ENCODE measurements at regions not wholly inside any gene's neighbourhood (a gene's known extent, or its start where the extent isn't known, plus 50 kb on each side); places are given as distances from the start of the nearest gene placed in this dataset.

- no peak overlapping the region for H3K9ac ChIP-seq (ENCODE audit: low read length)
- no peak overlapping the region for H3K27ac ChIP-seq (ENCODE audit: low read length)
- no peaks in the 10 kb centered on the region for H3K27me3 ChIP-seq (ENCODE audit: control insufficient read depth, insufficient read depth, low read length)
- peaks cover 18% of the 10 kb centered on the region for H3K9me3 ChIP-seq (ENCODE audit: control insufficient read depth, low read depth, low read length)
- no peaks in the 10 kb centered on the region for H3K4me1 ChIP-seq (ENCODE audit: control insufficient read depth, low read depth, low read length)
- no peak overlapping the region for H3K4me3 ChIP-seq (ENCODE audit: low read length)
- H3K36me3 ChIP-seq (ENCODE audit: control insufficient read depth, low read depth, low read length): no peaks in the 10 kb centered on the region
Observed at GRCh38 chr2:200146501-200146900, 160.0 kb upstream of the SPATS2L start.

GRCh38 chr2:200147371-200147770, 159.1 kb upstream of the SPATS2L start:
- H3K27me3 ChIP-seq (ENCODE audit: control insufficient read depth, insufficient read depth, low read length): no peaks in the 10 kb centered on the region
- H3K9ac ChIP-seq (ENCODE audit: low read length): no peak overlapping the region
- no peak overlapping the region for H3K27ac ChIP-seq (ENCODE audit: low read length)
- H3K36me3 ChIP-seq (ENCODE audit: control insufficient read depth, low read depth, low read length): no peaks in the 10 kb centered on the region
- H3K4me1 ChIP-seq (ENCODE audit: control insufficient read depth, low read depth, low read length): no peaks in the 10 kb centered on the region
- no peak overlapping the region for H3K4me3 ChIP-seq (ENCODE audit: low read length)
- H3K9me3 ChIP-seq (ENCODE audit: control insufficient read depth, low read depth, low read length): peaks cover 21% of the 10 kb centered on the region

DNA sequence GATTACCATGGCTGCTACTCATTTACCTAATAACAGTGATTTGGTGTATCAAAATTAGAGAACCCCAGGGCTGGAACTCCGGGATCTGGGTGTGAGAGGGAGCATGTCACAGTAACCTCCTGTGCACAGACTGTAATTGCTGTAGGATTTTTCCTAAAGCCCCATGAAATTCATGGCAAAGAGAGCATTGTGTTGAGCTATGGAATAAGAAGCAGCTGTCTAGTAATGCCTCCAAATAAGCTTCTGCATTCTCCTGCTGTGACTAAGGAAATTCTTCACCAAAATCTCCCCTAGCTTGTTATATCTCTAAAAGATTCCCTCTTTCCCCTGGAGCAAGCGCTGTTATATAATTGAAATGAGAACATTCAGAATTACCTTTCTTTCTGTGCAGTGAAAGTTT, 158.1 kb upstream of the SPATS2L start:
- peaks cover 21% of the 10 kb centered on the region for H3K9me3 ChIP-seq (ENCODE audit: control insufficient read depth, low read depth, low read length)
- H3K27ac ChIP-seq (ENCODE audit: low read length): no peak overlapping the region
- no peaks in the 10 kb centered on the region for H3K36me3 ChIP-seq (ENCODE audit: control insufficient read depth, low read depth, low read length)
- H3K27me3 ChIP-seq (ENCODE audit: control insufficient read depth, insufficient read depth, low read length): no peaks in the 10 kb centered on the region
- H3K4me3 ChIP-seq (ENCODE audit: low read length): no peak overlapping the region
- no peaks in the 10 kb centered on the region for H3K4me1 ChIP-seq (ENCODE audit: control insufficient read depth, low read depth, low read length)
- no peak overlapping the region for H3K9ac ChIP-seq (ENCODE audit: low read length)

- Histone ChIP-seq H3K9ac (ENCODE audit: low read length) (no peak overlapping the region), H3K4me3 (ENCODE audit: low read length) (no peak overlapping the region), H3K27me3 (ENCODE audit: control insufficient read depth, insufficient read depth, low read length) (no peaks in the 10 kb centered on the region), H3K4me1 (ENCODE audit: control insufficient read depth, low read depth, low read length) (no peaks in the 10 kb centered on the region), H3K27ac (ENCODE audit: low read length) (no peak overlapping the region), H3K9me3 (ENCODE audit: control insufficient read depth, low read depth, low read length) (peaks cover 13% of the 10 kb centered on the region), H3K36me3 (ENCODE audit: control insufficient read depth, low read depth, low read length) (no peaks in the 10 kb centered on the region)
Observed at GRCh38 chr2:200150411-200151086, 155.9 kb upstream of the SPATS2L start.

DNA sequence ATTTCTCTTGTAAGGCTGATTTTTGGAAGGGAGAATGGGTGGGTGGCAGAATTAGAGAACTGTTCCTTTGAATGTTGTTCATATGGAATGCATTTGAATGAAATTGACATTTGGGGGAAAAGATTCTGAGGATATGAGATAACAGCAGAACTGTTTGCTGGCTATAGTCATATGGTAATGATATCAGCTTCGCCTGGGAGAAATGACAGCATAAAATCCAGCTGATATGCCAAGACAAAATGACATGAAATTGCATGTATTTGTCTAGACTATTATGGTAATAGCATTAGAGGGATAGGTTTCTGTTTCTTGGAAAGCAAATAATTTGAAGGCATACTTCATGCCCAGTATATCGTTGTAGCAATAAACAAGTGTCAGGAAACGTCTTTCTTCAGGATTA, 150.8 kb upstream of the SPATS2L start:
- H3K4me3 ChIP-seq (ENCODE audit: low read length): no peak overlapping the region

GRCh38 chr2:200156166-200156835, 150.2 kb upstream of the SPATS2L start:
- Histone ChIP-seq H3K36me3 (ENCODE audit: control insufficient read depth, low read depth, low read length) (no peaks in the 10 kb centered on the region), H3K9ac (ENCODE audit: low read length) (no peak overlapping the region), H3K27ac (ENCODE audit: low read length) (no peak overlapping the region), H3K4me1 (ENCODE audit: control insufficient read depth, low read depth, low read length) (peaks cover 12% of the 10 kb centered on the region), H3K4me3 (ENCODE audit: low read length) (no peak overlapping the region), H3K27me3 (ENCODE audit: control insufficient read depth, insufficient read depth, low read length) (no peaks in the 10 kb centered on the region), H3K9me3 (ENCODE audit: control insufficient read depth, low read depth, low read length) (peaks cover 4% of the 10 kb centered on the region)

More for the DNA sequence above, 150.8 kb upstream of the SPATS2L start:
- Histone ChIP-seq H3K9ac (ENCODE audit: low read length) (no peak overlapping the region), H3K36me3 (ENCODE audit: control insufficient read depth, low read depth, low read length) (no peaks in the 10 kb centered on the region), H3K9me3 (ENCODE audit: control insufficient read depth, low read depth, low read length) (peaks cover 10% of the 10 kb centered on the region), H3K4me1 (ENCODE audit: control insufficient read depth, low read depth, low read length) (peaks cover 12% of the 10 kb centered on the region), H3K27me3 (ENCODE audit: control insufficient read depth, insufficient read depth, low read length) (no peaks in the 10 kb centered on the region), H3K27ac (ENCODE audit: low read length) (no peak overlapping the region)

DNA sequence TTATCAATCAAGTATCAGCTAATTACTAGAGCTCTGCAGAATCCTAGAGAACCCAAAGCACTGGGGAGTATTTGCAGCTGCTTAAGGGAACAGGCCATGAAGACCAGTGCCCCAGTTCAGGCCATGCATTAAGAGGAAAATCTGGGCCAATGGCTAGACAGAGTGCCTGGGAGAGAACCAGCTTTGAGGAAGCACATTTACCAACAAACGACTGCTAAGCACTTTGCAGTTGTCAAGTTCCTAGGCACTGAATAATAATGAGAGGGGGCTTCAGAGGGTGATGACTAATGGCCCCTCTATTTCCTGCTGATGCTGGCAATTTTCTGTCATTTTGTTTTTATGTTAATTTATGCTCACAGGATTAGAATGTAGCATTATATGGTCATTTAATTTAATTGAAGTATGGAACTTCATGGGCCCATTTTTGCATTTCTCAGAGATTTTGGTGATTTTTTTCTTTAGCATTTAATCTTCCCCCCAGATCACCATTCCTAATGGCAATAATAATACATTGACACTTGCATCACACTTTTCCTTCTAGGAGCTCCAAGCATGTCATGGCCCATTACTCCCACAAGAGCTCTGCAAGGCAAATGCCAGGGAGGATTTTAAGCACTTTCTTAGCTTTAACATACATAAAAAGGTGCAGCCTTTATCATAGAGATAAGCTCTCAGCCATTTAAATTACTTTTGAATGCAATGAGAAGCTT, 147.7 kb upstream of the SPATS2L start:
- Histone ChIP-seq H3K36me3 (ENCODE audit: control insufficient read depth, low read depth, low read length) (no peaks in the 10 kb centered on the region), H3K9me3 (ENCODE audit: control insufficient read depth, low read depth, low read length) (no peaks in the 10 kb centered on the region), H3K27ac (ENCODE audit: low read length) (no peak overlapping the region), H3K9ac (ENCODE audit: low read length) (no peak overlapping the region), H3K4me3 (ENCODE audit: low read length) (no peak overlapping the region), H3K4me1 (ENCODE audit: control insufficient read depth, low read depth, low read length) (peaks cover 12% of the 10 kb centered on the region), H3K27me3 (ENCODE audit: control insufficient read depth, insufficient read depth, low read length) (no peaks in the 10 kb centered on the region)

- Histone ChIP-seq H3K4me3 (ENCODE audit: low read length) (no peak overlapping the region), H3K9ac (ENCODE audit: low read length) (no peak overlapping the region), H3K9me3 (ENCODE audit: control insufficient read depth, low read depth, low read length) (no peaks in the 10 kb centered on the region), H3K27me3 (ENCODE audit: control insufficient read depth, insufficient read depth, low read length) (no peaks in the 10 kb centered on the region), H3K27ac (ENCODE audit: low read length) (no peak overlapping the region), H3K4me1 (ENCODE audit: control insufficient read depth, low read depth, low read length) (peaks cover 12% of the 10 kb centered on the region), H3K36me3 (ENCODE audit: control insufficient read depth, low read depth, low read length) (no peaks in the 10 kb centered on the region)
Observed at GRCh38 chr2:200159357-200159707, 147.2 kb upstream of the SPATS2L start.

GRCh38 chr2:200159829-200160781, 146.4 kb upstream of the SPATS2L start:
- Histone ChIP-seq H3K27ac (ENCODE audit: low read length) (no peak overlapping the region), H3K4me3 (ENCODE audit: low read length) (no peak overlapping the region), H3K4me1 (ENCODE audit: control insufficient read depth, low read depth, low read length) (peaks cover 12% of the 10 kb centered on the region), H3K9ac (ENCODE audit: low read length) (no peak overlapping the region), H3K27me3 (ENCODE audit: control insufficient read depth, insufficient read depth, low read length) (no peaks in the 10 kb centered on the region), H3K9me3 (ENCODE audit: control insufficient read depth, low read depth, low read length) (no peaks in the 10 kb centered on the region), H3K36me3 (ENCODE audit: control insufficient read depth, low read depth, low read length) (no peaks in the 10 kb centered on the region)

GRCh38 chr2:200161458-200161857, 145.0 kb upstream of the SPATS2L start:
- Histone ChIP-seq H3K27me3 (ENCODE audit: control insufficient read depth, insufficient read depth, low read length) (no peaks in the 10 kb centered on the region), H3K27ac (ENCODE audit: low read length) (no peak overlapping the region)

GRCh38 chr2:200165687-200166086, 140.8 kb upstream of the SPATS2L start:
- no peaks in the 10 kb centered on the region for H3K27me3 ChIP-seq (ENCODE audit: control insufficient read depth, insufficient read depth, low read length)
- H3K27ac ChIP-seq (ENCODE audit: low read length): no peak overlapping the region
- no peak overlapping the region for H3K4me3 ChIP-seq (ENCODE audit: low read length)
- H3K9ac ChIP-seq (ENCODE audit: low read length): no peak overlapping the region
- H3K36me3 ChIP-seq (ENCODE audit: control insufficient read depth, low read depth, low read length): no peaks in the 10 kb centered on the region
- H3K4me1 ChIP-seq (ENCODE audit: control insufficient read depth, low read depth, low read length): peaks cover 14% of the 10 kb centered on the region
- H3K9me3 ChIP-seq (ENCODE audit: control insufficient read depth, low read depth, low read length): no peaks in the 10 kb centered on the region

More at GRCh38 chr2:200161458-200161857, 145.0 kb upstream of the SPATS2L start:
- Histone ChIP-seq H3K4me1 (ENCODE audit: control insufficient read depth, low read depth, low read length) (peaks cover 12% of the 10 kb centered on the region), H3K4me3 (ENCODE audit: low read length) (no peak overlapping the region), H3K9ac (ENCODE audit: low read length) (no peak overlapping the region), H3K36me3 (ENCODE audit: control insufficient read depth, low read depth, low read length) (no peaks in the 10 kb centered on the region), H3K9me3 (ENCODE audit: control insufficient read depth, low read depth, low read length) (no peaks in the 10 kb centered on the region)
